ENCODE measurements at regions not wholly inside any gene's neighbourhood (a gene's known extent, or its start where the extent isn't known, plus 50 kb on each side); places are given as distances from the start of the nearest gene placed in this dataset.

DNA sequence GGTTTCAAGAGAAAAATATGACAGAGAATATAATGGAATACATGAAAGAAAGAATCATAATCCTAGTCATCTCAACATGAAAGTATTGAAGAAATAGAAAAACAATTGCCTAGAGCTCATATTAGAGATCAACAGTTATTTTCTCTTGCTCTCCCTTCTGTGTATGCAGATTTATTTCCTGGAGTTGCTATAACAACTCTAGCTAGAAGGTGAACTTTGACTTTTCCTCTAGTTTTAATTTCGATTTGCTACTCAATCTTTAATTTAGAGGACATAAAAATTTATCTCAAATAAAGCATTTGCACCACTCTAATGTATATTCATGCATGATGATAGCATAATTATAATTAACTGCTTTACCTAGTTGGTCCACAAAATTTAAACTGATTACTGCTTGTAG, 84.6 kb upstream of the PICALM start:
- TF ChIP-seq, protein P1, sequence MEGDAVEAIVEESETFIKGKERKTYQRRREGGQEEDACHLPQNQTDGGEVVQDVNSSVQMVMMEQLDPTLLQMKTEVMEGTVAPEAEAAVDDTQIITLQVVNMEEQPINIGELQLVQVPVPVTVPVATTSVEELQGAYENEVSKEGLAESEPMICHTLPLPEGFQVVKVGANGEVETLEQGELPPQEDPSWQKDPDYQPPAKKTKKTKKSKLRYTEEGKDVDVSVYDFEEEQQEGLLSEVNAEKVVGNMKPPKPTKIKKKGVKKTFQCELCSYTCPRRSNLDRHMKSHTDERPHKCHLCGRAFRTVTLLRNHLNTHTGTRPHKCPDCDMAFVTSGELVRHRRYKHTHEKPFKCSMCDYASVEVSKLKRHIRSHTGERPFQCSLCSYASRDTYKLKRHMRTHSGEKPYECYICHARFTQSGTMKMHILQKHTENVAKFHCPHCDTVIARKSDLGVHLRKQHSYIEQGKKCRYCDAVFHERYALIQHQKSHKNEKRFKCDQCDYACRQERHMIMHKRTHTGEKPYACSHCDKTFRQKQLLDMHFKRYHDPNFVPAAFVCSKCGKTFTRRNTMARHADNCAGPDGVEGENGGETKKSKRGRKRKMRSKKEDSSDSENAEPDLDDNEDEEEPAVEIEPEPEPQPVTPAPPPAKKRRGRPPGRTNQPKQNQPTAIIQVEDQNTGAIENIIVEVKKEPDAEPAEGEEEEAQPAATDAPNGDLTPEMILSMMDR (IDR thresholded peaks at IDR 0.05; ENCODE audit: low read length, missing control alignments) = no peak
- no peak overlapping the region for H3K4me3 ChIP-seq (replicated peaks; ENCODE audit: low read depth, low read length)
- DNase-seq (ENCODE audit: low read depth) = no peak

DNA sequence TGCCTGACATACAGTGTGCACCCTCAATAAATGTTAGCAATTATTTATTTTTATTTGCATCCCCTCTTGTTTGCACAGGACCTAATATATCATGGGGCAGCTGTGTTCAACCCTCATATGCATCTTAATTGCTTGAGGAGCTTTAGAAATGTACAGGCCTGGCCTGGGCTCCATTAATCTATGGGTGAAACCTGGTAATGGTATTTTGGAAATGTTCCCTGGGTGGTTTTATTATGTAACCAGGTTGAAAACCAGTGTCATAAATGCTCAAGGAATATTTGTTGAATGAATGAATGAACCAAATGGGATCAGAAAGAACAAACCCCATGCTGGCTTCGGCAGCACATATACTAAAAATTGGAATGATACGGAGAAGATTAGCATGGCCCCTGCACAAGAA, 84.0 kb upstream of the PICALM start:
- TF ChIP-seq, protein P1 (IDR thresholded peaks at IDR 0.05; ENCODE audit: low read length, missing control alignments) = no peak
- no peak for DNase-seq (ENCODE audit: low read depth)
- no peak overlapping the region for H3K4me3 ChIP-seq (replicated peaks; ENCODE audit: low read depth, low read length)

DNA sequence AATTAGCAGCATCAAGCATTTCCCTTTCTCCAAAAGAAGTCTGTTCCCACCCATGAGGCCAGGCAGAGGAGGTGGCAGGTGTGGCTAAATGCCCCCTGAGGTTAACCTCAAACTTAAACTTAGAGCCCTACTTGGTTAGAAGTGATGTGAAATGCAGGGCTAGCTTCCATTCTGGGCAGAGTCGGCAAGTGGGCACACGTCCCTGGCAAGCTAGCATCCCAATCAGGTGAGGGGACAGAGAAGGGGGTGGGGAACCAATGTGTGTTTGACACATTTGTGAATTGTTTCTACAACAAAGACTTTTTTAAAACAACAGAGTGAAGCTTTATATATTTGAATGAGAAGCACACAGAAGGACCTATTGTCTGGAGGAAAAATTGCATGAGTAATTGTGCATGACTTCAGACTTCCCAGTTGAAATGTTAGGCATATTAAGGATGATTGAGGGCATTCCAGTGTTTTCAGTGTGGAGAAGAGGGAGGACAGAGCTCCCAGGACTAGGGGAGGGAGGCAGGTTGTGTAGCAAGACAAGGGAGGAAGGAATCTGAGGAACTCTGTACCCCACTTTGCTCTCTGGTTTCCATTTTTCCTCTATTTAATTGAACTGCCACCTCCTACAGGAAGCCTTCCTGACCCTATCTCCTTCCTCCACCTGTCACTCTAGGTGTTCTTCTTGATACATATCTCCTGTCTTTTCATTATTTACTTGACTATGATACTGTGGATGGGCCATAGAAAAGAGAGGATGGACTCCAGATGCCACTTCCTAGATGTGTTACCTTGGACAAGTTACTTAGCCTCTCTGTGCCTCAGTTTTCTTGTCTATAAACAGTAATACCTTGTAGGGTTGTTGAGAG, 83.3 kb upstream of the PICALM start:
- DNase-seq (ENCODE audit: low read depth) = peak; percentile 55
- TF ChIP-seq, protein P1 (IDR thresholded peaks at IDR 0.05; ENCODE audit: low read length, missing control alignments) = no peak
- no peak overlapping the region for H3K4me3 ChIP-seq (replicated peaks; ENCODE audit: low read depth, low read length)

DNA sequence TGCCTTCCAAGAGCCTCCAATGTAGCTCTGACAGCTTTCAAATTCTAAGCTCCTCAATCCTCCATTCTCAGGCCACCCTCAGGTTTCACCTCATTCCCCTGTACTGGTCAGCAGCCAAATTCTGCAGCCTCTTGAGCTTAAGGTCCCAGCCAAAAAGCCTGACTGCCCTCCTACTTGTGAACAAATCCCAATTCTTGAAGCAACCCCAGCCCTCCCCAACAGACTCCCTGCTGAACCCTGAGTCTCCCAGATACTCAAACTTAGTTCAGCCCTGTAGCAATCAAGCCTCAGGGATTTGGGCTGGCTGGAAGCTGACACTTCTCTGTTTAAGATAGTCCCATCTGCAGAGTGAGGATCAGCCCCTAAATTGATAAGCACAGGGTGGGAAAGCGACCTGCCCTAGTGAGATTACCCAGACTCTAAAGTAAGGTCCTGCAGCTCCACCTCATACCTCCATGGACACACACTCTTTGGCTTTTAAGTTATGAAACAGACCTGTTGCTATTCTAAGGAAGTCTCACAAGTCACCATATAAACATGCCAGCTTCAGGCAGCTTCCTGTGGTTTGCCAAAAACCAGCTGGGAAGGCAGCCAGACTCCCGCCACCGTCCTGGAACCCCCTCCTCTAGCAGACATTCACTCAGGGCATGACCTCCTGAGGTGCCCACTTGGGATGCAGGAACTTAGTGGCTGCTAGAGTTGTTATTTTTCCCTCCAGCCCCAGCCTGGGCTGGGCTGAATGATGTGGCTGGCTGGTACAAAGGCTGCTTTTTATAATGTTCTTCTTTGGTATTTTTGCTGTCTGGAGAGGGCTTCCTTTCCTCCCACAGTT, 82.5 kb upstream of the PICALM start:
- TF ChIP-seq, protein P1 (IDR thresholded peaks at IDR 0.05; ENCODE audit: low read length, missing control alignments) = no peak
- DNase-seq (ENCODE audit: low read depth) = no peak

DNA sequence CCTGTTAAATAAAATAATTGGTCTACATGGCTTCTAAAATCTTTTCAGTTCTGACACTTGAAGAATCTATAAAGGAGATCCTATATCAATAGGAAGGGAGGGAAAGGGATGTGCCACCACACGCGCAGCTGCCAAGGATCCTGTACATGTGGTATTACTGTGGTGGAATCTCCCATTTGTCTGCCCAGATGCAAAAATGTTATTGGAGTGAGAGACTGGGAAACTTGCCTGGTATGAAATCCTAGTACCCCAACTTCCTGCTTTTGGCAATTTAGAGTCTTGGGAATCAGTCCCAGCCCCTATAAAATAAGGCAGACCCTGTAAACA, 81.9 kb upstream of the PICALM start:
- no peak for DNase-seq (ENCODE audit: low read depth)
- no peak overlapping the region for H3K4me3 ChIP-seq (replicated peaks; ENCODE audit: low read depth, low read length)
- TF ChIP-seq, protein P1 (IDR thresholded peaks at IDR 0.05; ENCODE audit: low read length, missing control alignments) = no peak

More for the DNA sequence above, 82.5 kb upstream of the PICALM start:
- H3K4me3 ChIP-seq (replicated peaks; ENCODE audit: low read depth, low read length) = no peak overlapping the region

DNA sequence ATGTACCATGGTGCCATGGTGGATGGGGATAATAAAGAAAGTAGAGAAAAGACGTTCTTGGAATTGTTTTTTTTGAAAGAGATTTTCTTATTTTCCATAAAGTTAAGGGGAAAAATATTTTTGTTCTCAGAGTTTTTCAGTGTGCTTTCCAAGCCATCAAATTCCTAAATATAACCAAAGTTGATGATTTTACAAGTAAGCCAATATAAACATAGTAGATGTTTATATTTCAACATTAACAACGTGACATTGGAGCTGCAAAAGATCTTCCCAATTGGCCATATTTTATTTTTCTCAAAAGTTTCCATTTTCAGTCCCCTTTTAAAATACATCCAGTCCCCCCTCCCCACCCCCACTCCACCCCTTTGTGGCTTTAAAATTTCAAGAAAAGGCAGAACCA, 80.9 kb upstream of the PICALM start:
- H3K4me3 ChIP-seq (replicated peaks; ENCODE audit: low read depth, low read length) = no peak overlapping the region
- DNase-seq (ENCODE audit: low read depth) = no peak
- TF ChIP-seq, protein P1 (IDR thresholded peaks at IDR 0.05; ENCODE audit: low read length, missing control alignments) = no peak

Measured in fibroblast of pulmonary artery (primary cell).